ENCODE measurements at regions not wholly inside any gene's neighbourhood (a gene's known extent, or its start where the extent isn't known, plus 50 kb on each side); places are given as distances from the start of the nearest gene placed in this dataset.

DNA sequence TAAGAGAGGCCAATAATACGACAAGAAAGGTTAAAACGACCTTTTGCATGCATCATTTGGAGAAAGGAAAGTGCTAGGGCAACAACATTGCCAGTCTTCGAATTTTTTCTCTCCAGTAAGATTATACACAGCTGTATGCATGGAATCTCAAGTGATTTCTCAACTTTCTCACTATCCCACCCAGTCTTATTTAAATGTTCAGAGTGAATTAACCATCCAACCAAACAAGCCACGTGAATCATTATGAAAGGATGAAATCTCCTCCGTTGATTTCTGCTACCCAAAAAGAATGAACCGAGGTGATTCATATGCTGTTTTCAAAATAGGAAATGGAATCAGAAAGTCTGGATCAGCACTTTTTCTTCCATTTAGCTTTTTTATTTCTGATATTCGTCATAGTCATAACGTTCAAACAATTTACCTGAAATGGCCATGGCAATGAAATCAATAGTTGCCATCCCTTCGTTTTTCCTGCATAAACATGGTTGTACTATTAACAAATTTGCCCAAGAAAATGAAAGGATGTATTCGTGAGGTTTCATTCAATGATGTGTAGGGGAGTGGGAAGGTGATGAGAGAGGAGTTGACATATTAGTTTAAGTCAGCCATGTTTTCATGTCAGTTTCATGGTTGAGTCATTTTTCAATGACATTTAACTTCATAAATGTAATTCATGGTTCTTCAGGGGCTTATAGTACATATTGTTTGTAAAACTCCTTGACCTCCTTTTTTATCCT, 170.9 kb upstream of the WWC1 start:
- H3K4me3 Mint-ChIP-seq = no peak overlapping the region

GRCh38 chr5:168121138-168121494, 170.3 kb upstream of the WWC1 start:
- no peaks in the 10 kb centered on the region for H3K27me3 Mint-ChIP-seq
- no peak overlapping the region for H3K27ac Mint-ChIP-seq
- no peaks in the 10 kb centered on the region for H3K36me3 Mint-ChIP-seq (ENCODE audit: low read depth)
- peaks cover 32% of the 10 kb centered on the region for H3K4me1 Mint-ChIP-seq (ENCODE audit: low read depth)
- H3K4me3 Mint-ChIP-seq = no peak overlapping the region
- H3K9me3 Mint-ChIP-seq = no peaks in the 10 kb centered on the region
- intact Hi-C loops (cut with micrococcal nuclease) = no loop called here

More for the DNA sequence above, 170.9 kb upstream of the WWC1 start:
- Mint-ChIP-seq H3K27me3 (no peaks in the 10 kb centered on the region), H3K27ac (no peak overlapping the region), H3K36me3 (ENCODE audit: low read depth) (no peaks in the 10 kb centered on the region), H3K4me1 (ENCODE audit: low read depth) (peaks cover 32% of the 10 kb centered on the region), H3K9me3 (no peaks in the 10 kb centered on the region)
- intact Hi-C loops (cut with micrococcal nuclease) = no loop called here

DNA sequence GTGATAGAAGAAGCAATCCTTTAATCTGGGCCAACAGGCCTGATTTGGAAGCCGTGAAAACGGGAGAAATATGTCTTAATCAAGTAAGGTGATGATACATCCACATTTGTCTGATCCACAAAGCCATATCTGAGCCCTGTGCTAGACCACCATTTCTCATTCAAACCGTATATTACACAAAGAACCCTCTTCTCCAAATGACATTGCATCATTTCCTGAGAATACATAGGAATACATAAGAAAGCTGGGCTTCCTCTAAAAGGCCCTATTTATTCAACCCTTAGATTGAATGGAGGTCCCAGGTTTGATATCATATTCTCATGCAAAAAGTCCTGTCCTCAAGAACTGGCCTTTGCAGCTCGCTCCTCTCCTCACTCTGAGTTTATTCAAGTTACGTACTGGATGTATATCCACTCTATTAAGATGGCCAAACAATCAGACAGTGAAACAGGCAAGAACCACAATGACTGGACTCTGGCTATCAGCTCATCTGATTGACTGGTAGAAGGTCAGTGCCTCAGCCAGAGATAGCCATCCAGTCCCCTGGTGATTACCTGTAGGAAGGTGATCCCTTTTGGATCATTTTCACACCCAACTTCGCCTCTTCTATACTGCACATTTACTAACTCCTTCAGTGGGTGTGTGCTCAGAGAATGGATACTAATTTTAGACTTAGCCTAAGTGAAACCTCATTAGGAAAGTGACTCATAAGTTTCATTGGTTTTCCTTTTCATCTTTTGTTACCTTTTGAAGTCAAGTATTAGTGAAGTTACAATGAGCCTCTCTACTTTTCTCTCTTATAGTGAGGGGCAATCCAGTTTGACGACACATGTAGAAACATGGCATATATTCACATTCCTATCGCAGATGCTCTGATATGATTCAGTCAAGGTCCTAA, 167.6 kb upstream of the WWC1 start:
- Mint-ChIP-seq H3K4me3 (no peak overlapping the region), H3K36me3 (ENCODE audit: low read depth) (no peaks in the 10 kb centered on the region), H3K9me3 (no peaks in the 10 kb centered on the region), H3K27me3 (peaks cover 2% of the 10 kb centered on the region), H3K4me1 (ENCODE audit: low read depth) (peaks cover 22% of the 10 kb centered on the region), H3K27ac (no peak overlapping the region)
- intact Hi-C loops (cut with micrococcal nuclease) = no loop called here

- intact Hi-C loops (cut with micrococcal nuclease) = no loop called here
- Mint-ChIP-seq H3K27ac (no peak overlapping the region), H3K4me3 (no peak overlapping the region), H3K36me3 (ENCODE audit: low read depth) (no peaks in the 10 kb centered on the region), H3K27me3 (peaks cover 3% of the 10 kb centered on the region), H3K9me3 (no peaks in the 10 kb centered on the region), H3K4me1 (ENCODE audit: low read depth) (peaks cover 19% of the 10 kb centered on the region)
These were observed 165.8 kb upstream of the WWC1 start for GRCh38 chr5:168125445-168126199.

GRCh38 chr5:168126606-168127005, 164.8 kb upstream of the WWC1 start:
- Mint-ChIP-seq H3K4me1 (ENCODE audit: low read depth) (peaks cover 19% of the 10 kb centered on the region), H3K36me3 (ENCODE audit: low read depth) (no peaks in the 10 kb centered on the region), H3K27ac (no peak overlapping the region), H3K27me3 (peaks cover 3% of the 10 kb centered on the region), H3K4me3 (no peak overlapping the region), H3K9me3 (no peaks in the 10 kb centered on the region)
- intact Hi-C loops (cut with micrococcal nuclease) = no loop called here

- no peak overlapping the region for H3K27ac Mint-ChIP-seq
- no peaks in the 10 kb centered on the region for H3K9me3 Mint-ChIP-seq
- H3K4me3 Mint-ChIP-seq = no peak overlapping the region
- no peaks in the 10 kb centered on the region for H3K36me3 Mint-ChIP-seq (ENCODE audit: low read depth)
- intact Hi-C loops (cut with micrococcal nuclease) = no loop called here
- peaks cover 18% of the 10 kb centered on the region for H3K4me1 Mint-ChIP-seq (ENCODE audit: low read depth)
- peaks cover 3% of the 10 kb centered on the region for H3K27me3 Mint-ChIP-seq
These were observed 163.3 kb upstream of the WWC1 start for GRCh38 chr5:168128111-168128510.

- H3K9me3 Mint-ChIP-seq = no peaks in the 10 kb centered on the region
- H3K36me3 Mint-ChIP-seq (ENCODE audit: low read depth) = no peaks in the 10 kb centered on the region
- peaks cover 13% of the 10 kb centered on the region for H3K4me1 Mint-ChIP-seq (ENCODE audit: low read depth)
- intact Hi-C loops (cut with micrococcal nuclease) = no loop called here
- H3K27me3 Mint-ChIP-seq = peaks cover 3% of the 10 kb centered on the region
- H3K27ac Mint-ChIP-seq = no peak overlapping the region
- H3K4me3 Mint-ChIP-seq = no peak overlapping the region
These were observed 162.9 kb upstream of the WWC1 start for GRCh38 chr5:168128557-168128956.

DNA sequence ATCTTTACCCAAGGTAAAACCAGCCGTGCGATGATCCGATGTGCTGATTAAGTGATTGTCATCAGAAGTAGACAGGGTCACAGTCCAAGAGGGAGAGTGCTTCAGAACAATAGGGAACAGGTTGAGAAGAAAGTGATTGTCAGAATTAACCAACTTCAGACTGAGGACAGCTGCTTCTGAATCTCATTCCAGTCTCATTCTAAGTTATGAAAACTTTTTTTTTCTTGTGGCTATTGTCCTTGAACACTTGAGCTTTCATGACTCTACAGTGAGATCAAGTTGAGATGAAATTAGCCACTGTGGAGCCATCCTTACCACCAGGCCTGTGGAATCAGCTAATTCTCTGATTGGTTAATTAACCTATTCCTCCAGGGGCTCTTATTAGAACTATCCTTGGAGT, 159.9 kb upstream of the WWC1 start:
- H3K9me3 Mint-ChIP-seq = no peaks in the 10 kb centered on the region
- H3K27ac Mint-ChIP-seq = no peak overlapping the region
- H3K4me1 Mint-ChIP-seq (ENCODE audit: low read depth) = no peaks in the 10 kb centered on the region
- intact Hi-C loops (cut with micrococcal nuclease) = no loop called here
- H3K36me3 Mint-ChIP-seq (ENCODE audit: low read depth) = no peaks in the 10 kb centered on the region
- H3K27me3 Mint-ChIP-seq = peaks cover 3% of the 10 kb centered on the region
- H3K4me3 Mint-ChIP-seq = no peak overlapping the region

DNA sequence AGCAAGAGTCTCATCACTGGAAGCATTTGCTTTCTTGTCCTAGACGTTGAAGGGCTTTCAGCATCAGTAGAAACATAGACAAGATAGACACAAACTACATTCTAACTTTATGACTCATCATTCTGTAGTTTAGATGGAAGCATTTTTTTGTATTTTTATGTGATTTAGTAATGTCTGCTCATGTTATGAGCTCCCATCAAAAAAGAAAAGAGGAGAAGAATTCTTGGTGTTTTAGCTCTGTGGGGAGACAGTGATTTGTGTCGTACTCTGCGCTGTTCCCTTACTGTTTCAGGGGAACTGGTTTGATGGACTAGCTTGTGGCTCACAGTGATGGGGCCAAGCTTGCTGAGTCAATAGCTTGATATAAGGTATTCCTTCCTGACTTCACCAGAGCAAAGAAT, 159.2 kb upstream of the WWC1 start:
- intact Hi-C loops (cut with micrococcal nuclease) = no loop called here
- no peaks in the 10 kb centered on the region for H3K4me1 Mint-ChIP-seq (ENCODE audit: low read depth)
- H3K27ac Mint-ChIP-seq = no peak overlapping the region
- H3K4me3 Mint-ChIP-seq = no peak overlapping the region
- no peaks in the 10 kb centered on the region for H3K9me3 Mint-ChIP-seq
- no peaks in the 10 kb centered on the region for H3K36me3 Mint-ChIP-seq (ENCODE audit: low read depth)
- peaks cover 3% of the 10 kb centered on the region for H3K27me3 Mint-ChIP-seq

- H3K27me3 Mint-ChIP-seq = no peaks in the 10 kb centered on the region
- no peak overlapping the region for H3K27ac Mint-ChIP-seq
- no peaks in the 10 kb centered on the region for H3K4me1 Mint-ChIP-seq (ENCODE audit: low read depth)
- no peaks in the 10 kb centered on the region for H3K36me3 Mint-ChIP-seq (ENCODE audit: low read depth)
- no peaks in the 10 kb centered on the region for H3K9me3 Mint-ChIP-seq
- intact Hi-C loops (cut with micrococcal nuclease) = no loop called here
- H3K4me3 Mint-ChIP-seq = no peak overlapping the region
These were observed 155.5 kb upstream of the WWC1 start for GRCh38 chr5:168135897-168136296.

DNA sequence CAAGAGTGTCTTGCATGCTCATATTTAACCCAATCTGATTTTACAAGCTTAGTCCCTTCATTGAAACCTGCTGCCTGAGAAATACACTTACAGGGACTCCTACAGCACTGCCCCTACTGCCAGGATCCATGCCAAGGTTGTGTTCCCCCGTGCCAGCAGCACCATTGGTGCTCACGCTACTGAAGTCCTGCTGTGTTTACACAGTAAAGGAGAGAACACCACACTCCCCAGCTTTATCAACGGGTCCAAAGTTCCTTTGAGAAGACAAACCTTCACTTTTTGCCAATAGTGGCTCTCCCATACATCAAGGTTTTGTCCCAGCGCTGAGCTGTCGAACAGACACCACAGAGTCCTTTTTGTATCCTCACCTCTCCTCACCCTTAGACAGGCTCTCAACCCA, 155.1 kb upstream of the WWC1 start:
- intact Hi-C loops (cut with micrococcal nuclease) = no loop called here
- no peak overlapping the region for H3K27ac Mint-ChIP-seq
- H3K27me3 Mint-ChIP-seq = no peaks in the 10 kb centered on the region
- no peak overlapping the region for H3K4me3 Mint-ChIP-seq
- no peaks in the 10 kb centered on the region for H3K36me3 Mint-ChIP-seq (ENCODE audit: low read depth)
- no peaks in the 10 kb centered on the region for H3K4me1 Mint-ChIP-seq (ENCODE audit: low read depth)
- no peaks in the 10 kb centered on the region for H3K9me3 Mint-ChIP-seq

DNA sequence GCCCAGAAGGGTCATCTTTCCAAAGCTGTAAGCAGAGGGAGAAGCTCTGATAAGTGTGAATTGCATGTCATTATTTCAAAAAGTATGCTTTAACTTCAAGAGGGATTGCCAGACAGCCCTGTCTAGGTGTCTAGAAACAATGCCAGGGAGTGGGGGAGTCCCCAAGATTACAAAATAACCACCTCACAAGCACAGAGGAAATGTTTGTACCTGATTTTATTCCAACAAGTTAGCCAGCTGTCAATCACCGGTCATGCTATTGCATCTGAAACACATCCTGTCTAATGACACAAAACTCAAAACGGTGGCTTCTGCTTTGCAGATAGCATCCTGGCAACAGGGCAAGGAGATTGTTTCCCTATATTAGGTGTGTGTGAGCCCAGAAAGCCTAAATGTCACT, 154.2 kb upstream of the WWC1 start:
- no peaks in the 10 kb centered on the region for H3K36me3 Mint-ChIP-seq (ENCODE audit: low read depth)
- no peaks in the 10 kb centered on the region for H3K27me3 Mint-ChIP-seq

DNA sequence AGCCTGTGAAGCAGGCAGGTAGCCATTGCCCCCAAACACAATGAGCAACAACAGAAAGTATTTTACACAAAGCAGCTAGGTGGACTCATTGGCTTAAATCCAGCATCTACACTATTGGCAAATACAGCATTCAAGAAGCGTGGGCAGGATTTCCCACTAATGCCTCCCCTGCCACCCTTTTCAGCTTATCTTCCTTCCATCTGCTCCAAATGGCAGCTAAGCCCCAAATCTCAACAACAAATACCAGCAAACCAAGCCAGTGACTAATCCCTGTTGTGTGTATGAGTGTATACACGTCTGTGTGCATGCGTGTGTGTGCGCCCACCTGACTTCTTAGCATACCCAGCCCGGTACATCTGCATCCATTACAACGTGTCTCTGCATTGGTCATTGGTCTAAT, 151.2 kb upstream of the WWC1 start:
- intact Hi-C loops (cut with micrococcal nuclease) = no loop called here
- no peaks in the 10 kb centered on the region for H3K9me3 Mint-ChIP-seq
- no peaks in the 10 kb centered on the region for H3K27me3 Mint-ChIP-seq
- H3K27ac Mint-ChIP-seq = no peak overlapping the region
- no peak overlapping the region for H3K4me3 Mint-ChIP-seq
- H3K36me3 Mint-ChIP-seq (ENCODE audit: low read depth) = no peaks in the 10 kb centered on the region
- H3K4me1 Mint-ChIP-seq (ENCODE audit: low read depth) = no peaks in the 10 kb centered on the region

More for the DNA sequence above, 154.2 kb upstream of the WWC1 start:
- Mint-ChIP-seq H3K9me3 (no peaks in the 10 kb centered on the region), H3K27ac (no peak overlapping the region), H3K4me1 (ENCODE audit: low read depth) (no peaks in the 10 kb centered on the region), H3K4me3 (no peak overlapping the region)
- intact Hi-C loops (cut with micrococcal nuclease) = no loop called here

DNA sequence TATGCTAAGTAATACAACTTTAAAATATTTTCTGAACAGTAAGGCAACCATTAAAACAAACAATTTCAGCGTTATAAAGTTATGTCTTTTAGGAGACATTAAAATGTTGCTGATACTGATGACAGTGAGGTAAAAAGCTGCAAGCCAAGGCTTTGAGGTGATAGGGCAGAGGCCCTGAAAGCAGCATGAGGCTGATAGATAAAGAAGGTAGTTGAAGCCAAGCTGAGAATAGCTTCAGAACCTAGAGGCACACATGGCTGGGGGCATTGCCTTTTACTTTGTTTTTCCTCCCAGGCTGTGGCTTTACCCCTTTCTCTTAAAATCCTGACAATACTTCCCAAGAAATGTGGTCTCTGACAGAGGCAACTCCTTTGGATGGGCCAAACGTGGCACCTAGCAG, 149.0 kb upstream of the WWC1 start:
- no peaks in the 10 kb centered on the region for H3K4me1 Mint-ChIP-seq (ENCODE audit: low read depth)
- no peak overlapping the region for H3K27ac Mint-ChIP-seq
- no peaks in the 10 kb centered on the region for H3K9me3 Mint-ChIP-seq
- H3K4me3 Mint-ChIP-seq = no peak overlapping the region
- H3K36me3 Mint-ChIP-seq (ENCODE audit: low read depth) = no peaks in the 10 kb centered on the region
- intact Hi-C loops (cut with micrococcal nuclease) = no loop called here
- H3K27me3 Mint-ChIP-seq = no peaks in the 10 kb centered on the region

Data from dendritic cell treated with granulocyte-macrophage colony-stimulating factor and Interleukin-4, amounts not matched to agents 40 ng/mL and 50 ng/mL, for 4 days (primary cell).